IMR-90 (cell line): ENCODE measurements at regions not wholly inside any gene's neighbourhood (a gene's known extent, or its start where the extent isn't known, plus 50 kb on each side); places are given as distances from the start of the nearest gene placed in this dataset.

Source experiments
- ATAC-seq: fragments of 200-7000 bp; cut with Tn5 transposase; 2 replicates; pipeline ENCODE4 v1.9.1; 2020; ENCODE audit warnings: low read depth, mild to moderate bottlenecking, moderate library complexity
- BruUV-seq: library from RNA; stranded (reverse); fragments of 400-500 nt; replicated peaks from 2 replicates; lab custom pipeline; 2021; lab: Mats Ljungman, UMichigan
- CTCF ChIA-PET: fragments of 300-600 bp; formaldehyde crosslinking; extraction: SDS; loops from one replicate; lab custom pipeline; 2021; ENCODE audit warnings: antibody characterized with exemption; lab: Yijun Ruan, JAX
- POLR2A ChIA-PET: fragments of 300-600 bp; sonication (Branson Sonifier 250); formaldehyde crosslinking; loops from one replicate; lab custom pipeline; 2022; ENCODE audit warnings: antibody characterized with exemption; ENCODE audit not compliant: unreplicated experiment; lab: Charles Lee
- DNase-seq: peaks from one replicate; pipeline ENCODE4 v3.0.0; 2013
- H2AFZ ChIP-seq: replicated peaks from 2 replicates; pipeline ENCODE3; 2013; ENCODE audit warnings: low read length, mild to moderate bottlenecking; ENCODE audit not compliant: poor library complexity
- H2AK5ac ChIP-seq: 2 replicates; pipeline ENCODE4 v1.6.1; 2013; ENCODE audit warnings: low read depth, low read length, inconsistent platforms
- H2AK9ac ChIP-seq: replicated peaks from 2 replicates; pipeline ENCODE3; 2013; ENCODE audit warnings: mild to moderate bottlenecking, low read depth, low read length, moderate library complexity; ENCODE audit not compliant: poor library complexity
- H2BK120ac ChIP-seq: 2 replicates; pipeline ENCODE4 v1.6.1; 2013; ENCODE audit warnings: low read depth, low read length, inconsistent platforms
- H2BK15ac ChIP-seq: 3 replicates; pipeline ENCODE4 v1.6.1; 2013; ENCODE audit warnings: low read depth, low read length, inconsistent platforms
- H2BK20ac ChIP-seq: 2 replicates; pipeline ENCODE4 v1.6.1; 2013; ENCODE audit warnings: low read depth, mild to moderate bottlenecking, inconsistent platforms, low read length, moderate library complexity
- H2BK5ac ChIP-seq: 2 replicates; pipeline ENCODE4 v1.6.1; 2013; ENCODE audit warnings: mild to moderate bottlenecking, low read depth, low read length, inconsistent platforms; ENCODE audit not compliant: poor library complexity, severe bottlenecking
- H3K14ac ChIP-seq: replicated peaks from 2 replicates; pipeline ENCODE4 v1.6.1; 2013; ENCODE audit warnings: low read depth, low read length, inconsistent platforms
- H3K18ac ChIP-seq: 2 replicates; pipeline ENCODE4 v1.6.1; 2013; ENCODE audit warnings: low read depth, low read length, control low read depth
- H3K23ac ChIP-seq: 2 replicates; pipeline ENCODE4 v1.6.1; 2013; ENCODE audit warnings: low read depth, low read length, inconsistent platforms
- H3K27ac ChIP-seq: 2 replicates; pipeline ENCODE4 v1.5.1; 2013; ENCODE audit warnings: mild to moderate bottlenecking, control low read depth, low read length; ENCODE audit not compliant: insufficient read depth
- H3K27me3 ChIP-seq: 2 replicates; pipeline ENCODE4 v1.6.1; 2013; ENCODE audit warnings: low read length; ENCODE audit not compliant: control insufficient read depth, insufficient read depth
- H3K36me3 ChIP-seq: 2 replicates; pipeline ENCODE4 v1.6.1; 2013; ENCODE audit warnings: low read length, mixed read lengths; ENCODE audit not compliant: control insufficient read depth, insufficient read depth
- H3K4ac ChIP-seq: 2 replicates; pipeline ENCODE4 v1.6.1; 2013; ENCODE audit warnings: low read depth, low read length, inconsistent platforms
- H3K4me1 ChIP-seq: 2 replicates; pipeline ENCODE4 v1.6.1; 2013; ENCODE audit warnings: low read length, mixed read lengths; ENCODE audit not compliant: control insufficient read depth, insufficient read depth
- H3K4me2 ChIP-seq: 2 replicates; pipeline ENCODE4 v1.6.1; 2013; ENCODE audit warnings: low read depth, mild to moderate bottlenecking, control low read depth, low read length, moderate library complexity
- H3K4me3 ChIP-seq: 2 replicates; pipeline ENCODE4 v1.5.1; 2013; ENCODE audit warnings: low read depth, mild to moderate bottlenecking, control low read depth, low read length, moderate library complexity; ENCODE audit not compliant: insufficient read depth
- H3K56ac ChIP-seq: 2 replicates; pipeline ENCODE4 v1.6.1; 2013; ENCODE audit warnings: low read length, inconsistent platforms; ENCODE audit not compliant: insufficient read depth; ENCODE audit errors: extremely low read depth
- H3K79me1 ChIP-seq, 2 experiments: 2 replicates each; pipeline ENCODE4 v1.6.1; 2013; ENCODE audit warnings: low read length in 2 of 2, inconsistent platforms in 1 of 2, low read depth in 1 of 2
- H3K9ac ChIP-seq: 2 replicates; pipeline ENCODE4 v1.6.1; 2013; ENCODE audit warnings: low read depth, low read length, control low read depth
- H3K9me1 ChIP-seq: 2 replicates; pipeline ENCODE4 v1.6.1; 2013; ENCODE audit warnings: low read length, inconsistent platforms; ENCODE audit not compliant: insufficient read depth
- H3K9me3 ChIP-seq: 2 replicates; pipeline ENCODE4 v1.6.1; 2013; ENCODE audit warnings: low read length; ENCODE audit not compliant: control insufficient read depth, insufficient read depth
- H4K20me1 ChIP-seq: 2 replicates; pipeline ENCODE4 v1.6.1; 2013; ENCODE audit warnings: low read length, inconsistent platforms; ENCODE audit not compliant: insufficient read depth
- H4K5ac ChIP-seq: 2 replicates; pipeline ENCODE4 v1.6.1; 2013; ENCODE audit warnings: mild to moderate bottlenecking, low read depth, low read length, control low read depth
- H4K8ac ChIP-seq, 2 experiments: 2 replicates each; pipeline ENCODE4 v1.6.1; 2013; ENCODE audit warnings: low read depth in 2 of 2, low read length in 2 of 2, control low read depth in 1 of 2, inconsistent platforms in 1 of 2
- H4K91ac ChIP-seq: 2 replicates; pipeline ENCODE4 v1.6.1; 2013; ENCODE audit warnings: low read depth, low read length, inconsistent platforms; ENCODE audit not compliant: insufficient read depth
- BHLHE40 ChIP-seq: fragments of 150-350 bp; IDR thresholded peaks from 2 replicates; pipeline ENCODE4 v1.6.1; 2016; ENCODE audit warnings: mild to moderate bottlenecking, low read depth, low read length
- CEBPB ChIP-seq: IDR thresholded peaks from 2 replicates; pipeline ENCODE4 v1.6.1; 2012; ENCODE audit warnings: low read depth, low read length, improper control_type of control experiment
- CHD1 ChIP-seq: IDR thresholded peaks from 2 replicates; pipeline ENCODE4 v1.6.1; 2012; ENCODE audit warnings: low read depth, low read length, improper control_type of control experiment
- FOS ChIP-seq: fragments of 150-350 bp; IDR thresholded peaks from 2 replicates; pipeline ENCODE4 v1.6.1; 2016; ENCODE audit warnings: low read depth, low read length
- MAFK ChIP-seq: IDR thresholded peaks from 2 replicates; pipeline ENCODE4 v1.6.1; 2012; ENCODE audit warnings: low read depth, low read length, improper control_type of control experiment
- MAZ ChIP-seq: IDR thresholded peaks from 2 replicates; pipeline ENCODE4 v1.6.1; 2012; ENCODE audit warnings: low read depth, mild to moderate bottlenecking, low read length, improper control_type of control experiment, moderate library complexity, borderline replicate concordance
- MXI1 ChIP-seq: IDR thresholded peaks from 2 replicates; pipeline ENCODE4 v1.6.1; 2012; ENCODE audit warnings: low read depth, mild to moderate bottlenecking, low read length, moderate library complexity, borderline replicate concordance
- NFE2L2 ChIP-seq: fragments of 150-350 bp; IDR thresholded peaks from 2 replicates; pipeline ENCODE4 v1.6.1; 2016; ENCODE audit warnings: low read depth, mild to moderate bottlenecking, low read length
- POLR2A ChIP-seq: IDR thresholded peaks from 2 replicates; pipeline ENCODE4 v1.6.1; 2012; ENCODE audit warnings: mild to moderate bottlenecking, low read depth, low read length
- RAD21 ChIP-seq: IDR thresholded peaks from 2 replicates; pipeline ENCODE4 v1.6.1; 2012; ENCODE audit warnings: low read length, improper control_type of control experiment
- RCOR1 ChIP-seq: IDR thresholded peaks from 2 replicates; pipeline ENCODE4 v1.6.1; 2012; ENCODE audit warnings: mild to moderate bottlenecking, low read length, improper control_type of control experiment; ENCODE audit not compliant: insufficient replicate concordance
- RFX5 ChIP-seq: IDR thresholded peaks from 2 replicates; pipeline ENCODE4 v1.8.0; 2012; ENCODE audit warnings: low read depth, mild to moderate bottlenecking, low read length, moderate library complexity
- SMC3 ChIP-seq: fragments of 150-350 bp; IDR thresholded peaks from 2 replicates; pipeline ENCODE4 v1.6.1; 2016; ENCODE audit warnings: low read depth, mild to moderate bottlenecking, antibody characterized with exemption, low read length, moderate library complexity
- WGBS, 2 experiments: methylation state at CpG; one replicate each; pipeline versions ENCODE4 v1.1.5 to v1.1.7; 2013; ENCODE audit warnings: missing lambda C conversion rate in 2 of 2; ENCODE audit not compliant: insufficient read length in 1 of 2; ENCODE audit errors: extremely low coverage in 2 of 2; 5-methylcytosine and 5-hydroxymethylcytosine counted together
- dilution Hi-C: fragments of 300-500 bp; cut with HindIII; formaldehyde crosslinking; loops from one replicate; pipeline ENCODE4 v1.14.3; 2018; ENCODE audit warnings: low sequenced_read_pairs; ENCODE audit not compliant: unreplicated experiment
- in situ Hi-C: fragments of 300-500 bp; cut with MboI; formaldehyde crosslinking; loops from 3 replicates; pipeline ENCODE4 v1.14.3; 2019; ENCODE audit warnings: low sequenced_read_pairs, inconsistent platforms, mixed read lengths
- intact Hi-C: fragments of 100-400 bp; cut with micrococcal nuclease; formaldehyde crosslinking; loops from 2 replicates; pipeline ENCODE4 v1.10.0; 2022
- TF ChIP-seq, protein P1 (sequence below): conservative IDR thresholded peaks from 2 replicates; pipeline ENCODE4 v1.5.1; 2012; ENCODE audit warnings: mild to moderate bottlenecking, low read depth, low read length, improper control_type of control experiment
- TF ChIP-seq, protein P2 (sequence below): fragments of 150-350 bp; IDR thresholded peaks from 2 replicates; pipeline ENCODE4 v1.6.1; 2016; ENCODE audit warnings: low read depth, mild to moderate bottlenecking, low read length, moderate library complexity, borderline replicate concordance
- TF ChIP-seq, protein P3 (sequence below): fragments of 150-350 bp; IDR thresholded peaks from 2 replicates; pipeline ENCODE4 v1.6.1; 2017; ENCODE audit warnings: mild to moderate bottlenecking, antibody characterized with exemption, low read length, low read depth

DNA sequence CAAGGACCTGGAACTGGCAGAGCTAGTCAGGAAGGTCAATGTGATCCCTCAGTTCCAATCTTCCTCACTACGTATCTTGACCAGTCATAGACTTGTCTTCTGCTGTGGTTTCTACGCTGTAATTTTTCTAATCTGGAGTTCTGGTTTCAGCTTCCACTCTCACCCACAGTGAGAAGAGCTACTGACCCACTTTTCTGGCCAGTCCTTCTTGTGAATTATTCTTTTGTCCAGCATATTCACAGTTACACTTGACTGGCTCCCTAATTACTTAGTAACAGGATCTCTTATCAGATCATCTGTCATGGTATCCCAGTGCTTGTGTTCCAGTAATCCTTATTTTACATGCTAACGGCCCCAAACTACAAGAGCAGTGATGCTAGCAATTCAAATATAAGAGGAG is 72.4 kb upstream of the MME start:
- no peak overlapping the region for H3K18ac ChIP-seq
- ChIA-PET POLR2A (no interaction called here), CTCF (no interaction called here)
- no peak overlapping the region for H4K91ac ChIP-seq
- no TSS peak for BruUV-seq
- TF ChIP-seq FOS = no peak
- TF ChIP-seq, protein P1, sequence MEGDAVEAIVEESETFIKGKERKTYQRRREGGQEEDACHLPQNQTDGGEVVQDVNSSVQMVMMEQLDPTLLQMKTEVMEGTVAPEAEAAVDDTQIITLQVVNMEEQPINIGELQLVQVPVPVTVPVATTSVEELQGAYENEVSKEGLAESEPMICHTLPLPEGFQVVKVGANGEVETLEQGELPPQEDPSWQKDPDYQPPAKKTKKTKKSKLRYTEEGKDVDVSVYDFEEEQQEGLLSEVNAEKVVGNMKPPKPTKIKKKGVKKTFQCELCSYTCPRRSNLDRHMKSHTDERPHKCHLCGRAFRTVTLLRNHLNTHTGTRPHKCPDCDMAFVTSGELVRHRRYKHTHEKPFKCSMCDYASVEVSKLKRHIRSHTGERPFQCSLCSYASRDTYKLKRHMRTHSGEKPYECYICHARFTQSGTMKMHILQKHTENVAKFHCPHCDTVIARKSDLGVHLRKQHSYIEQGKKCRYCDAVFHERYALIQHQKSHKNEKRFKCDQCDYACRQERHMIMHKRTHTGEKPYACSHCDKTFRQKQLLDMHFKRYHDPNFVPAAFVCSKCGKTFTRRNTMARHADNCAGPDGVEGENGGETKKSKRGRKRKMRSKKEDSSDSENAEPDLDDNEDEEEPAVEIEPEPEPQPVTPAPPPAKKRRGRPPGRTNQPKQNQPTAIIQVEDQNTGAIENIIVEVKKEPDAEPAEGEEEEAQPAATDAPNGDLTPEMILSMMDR = no peak
- no peak for TF ChIP-seq CEBPB
- TF ChIP-seq MAFK = no peak
- no peak for TF ChIP-seq NFE2L2
- TF ChIP-seq, protein P2, sequence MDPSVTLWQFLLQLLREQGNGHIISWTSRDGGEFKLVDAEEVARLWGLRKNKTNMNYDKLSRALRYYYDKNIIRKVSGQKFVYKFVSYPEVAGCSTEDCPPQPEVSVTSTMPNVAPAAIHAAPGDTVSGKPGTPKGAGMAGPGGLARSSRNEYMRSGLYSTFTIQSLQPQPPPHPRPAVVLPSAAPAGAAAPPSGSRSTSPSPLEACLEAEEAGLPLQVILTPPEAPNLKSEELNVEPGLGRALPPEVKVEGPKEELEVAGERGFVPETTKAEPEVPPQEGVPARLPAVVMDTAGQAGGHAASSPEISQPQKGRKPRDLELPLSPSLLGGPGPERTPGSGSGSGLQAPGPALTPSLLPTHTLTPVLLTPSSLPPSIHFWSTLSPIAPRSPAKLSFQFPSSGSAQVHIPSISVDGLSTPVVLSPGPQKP = no peak
- no peak for TF ChIP-seq MXI1
- no peak for TF ChIP-seq RCOR1
- no peak for TF ChIP-seq BHLHE40
- TF ChIP-seq MAZ = no peak
- TF ChIP-seq CHD1 = no peak
- no peak for TF ChIP-seq SMC3
- TF ChIP-seq RFX5 = no peak
- no peak for TF ChIP-seq RAD21
- no peak for TF ChIP-seq POLR2A
- TF ChIP-seq, protein P3, sequence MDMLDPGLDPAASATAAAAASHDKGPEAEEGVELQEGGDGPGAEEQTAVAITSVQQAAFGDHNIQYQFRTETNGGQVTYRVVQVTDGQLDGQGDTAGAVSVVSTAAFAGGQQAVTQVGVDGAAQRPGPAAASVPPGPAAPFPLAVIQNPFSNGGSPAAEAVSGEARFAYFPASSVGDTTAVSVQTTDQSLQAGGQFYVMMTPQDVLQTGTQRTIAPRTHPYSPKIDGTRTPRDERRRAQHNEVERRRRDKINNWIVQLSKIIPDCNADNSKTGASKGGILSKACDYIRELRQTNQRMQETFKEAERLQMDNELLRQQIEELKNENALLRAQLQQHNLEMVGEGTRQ = no peak
- no peaks in the 10 kb centered on the region for H4K20me1 ChIP-seq
- H4K5ac ChIP-seq = no peak overlapping the region
- H3K56ac ChIP-seq = no peak overlapping the region
- H3K4ac ChIP-seq = no peak overlapping the region
- dilution Hi-C loops = no loop called here
- no peak overlapping the region for H2AK9ac ChIP-seq
- no peak for ATAC-seq
- no peak for DNase-seq
- no peak overlapping the region for H3K4me2 ChIP-seq
- in situ Hi-C loops = no loop called here
- H3K23ac ChIP-seq = no peak overlapping the region
- H3K79me1 ChIP-seq = no peaks in the 10 kb centered on the region
- H3K9me1 ChIP-seq = no peaks in the 10 kb centered on the region
- H2BK5ac ChIP-seq = no peak overlapping the region
- no peak overlapping the region for H2BK120ac ChIP-seq
- H4K8ac ChIP-seq = no peak overlapping the region
- H2AFZ ChIP-seq = no peak overlapping the region
- H3K27ac ChIP-seq = no peak overlapping the region
- no peak overlapping the region for H3K9ac ChIP-seq
- H3K9me3 ChIP-seq = no peaks in the 10 kb centered on the region; the same call in 1 of the 2 replicates
- H2AK5ac ChIP-seq = no peak overlapping the region
- no peaks in the 10 kb centered on the region for H3K4me1 ChIP-seq
- no peaks in the 10 kb centered on the region for H3K36me3 ChIP-seq
- no peak overlapping the region for H3K14ac ChIP-seq
- no CpG with 5 or more reads among the region's 3 CpGs for WGBS, 2 experiments
- H2BK20ac ChIP-seq = no peak overlapping the region
- H2BK15ac ChIP-seq = no peak overlapping the region
- no peaks in the 10 kb centered on the region for H3K27me3 ChIP-seq
- H3K4me3 ChIP-seq = no peak overlapping the region
- intact Hi-C loops = no loop called here
